ENCODE measurements at regions not wholly inside any gene's neighbourhood (a gene's known extent, or its start where the extent isn't known, plus 50 kb on each side); places are given as distances from the start of the nearest gene placed in this dataset.
A peak's percentile ranks its signal among the peaks of the same experiment; 100 is the strongest.
"Not testable (repeated sequence)": the region's sequence is repeated elsewhere in the genome, so short reads cannot be mapped to it uniquely, and the experiment has no call there.

DNA sequence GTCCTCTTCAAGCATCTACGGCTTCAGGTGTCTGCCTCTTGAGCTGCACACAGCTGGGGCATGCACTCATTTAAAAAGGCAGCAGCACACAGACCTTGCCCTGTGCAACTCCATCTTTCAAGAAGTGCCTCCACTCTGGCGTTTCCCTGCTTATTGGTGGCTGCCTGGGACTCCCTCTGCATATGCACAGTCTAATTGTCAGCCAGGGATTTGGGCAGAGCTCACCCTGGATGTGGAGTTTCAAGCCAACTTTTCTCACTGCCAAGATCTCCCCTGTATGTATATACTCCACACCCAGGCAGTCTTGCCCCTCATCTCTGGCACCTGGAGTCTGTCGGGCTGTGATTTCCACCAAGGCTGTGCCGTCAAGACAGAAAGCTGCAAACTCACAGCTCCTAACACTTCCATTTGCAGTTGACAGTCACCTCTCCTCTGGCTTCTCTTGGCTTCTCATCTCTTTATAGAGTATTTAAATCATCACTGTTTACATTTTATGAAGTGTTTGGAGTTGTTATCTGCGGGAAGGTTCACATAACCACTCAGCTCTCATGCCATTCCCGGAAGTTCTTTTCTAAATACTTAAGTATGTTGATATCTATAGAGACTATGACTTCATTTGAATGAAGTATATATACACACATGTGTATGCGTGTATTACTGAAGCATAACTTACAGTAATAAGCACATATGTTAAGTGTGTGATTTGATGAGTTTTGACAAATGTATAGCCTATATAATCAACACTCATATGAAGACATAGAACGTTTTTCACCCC lies 128.2 kb downstream of the NPIPB11 start:
- H3K4me2 ChIP-seq (ENCODE audit: low read length); H3K4me1 ChIP-seq (ENCODE audit: control insufficient read depth, insufficient read depth, low read length); H3K9ac ChIP-seq (ENCODE audit: low read depth, low read length); H3K9me3 ChIP-seq (replicated peaks; ENCODE audit: low read length); H3K4me3 ChIP-seq (ENCODE audit: low read length); H3K36me3 ChIP-seq (ENCODE audit: insufficient read depth, low read length): not testable (repeated sequence)
- H3K27me3 ChIP-seq (ENCODE audit: control insufficient read depth, insufficient read depth, low read length): peaks cover 18% of the 10 kb centered on the region

GRCh38 chr16:29276446-29276845 lies 130.1 kb downstream of the NPIPB11 start:
- H3K27me3 ChIP-seq (ENCODE audit: control insufficient read depth, insufficient read depth, low read length); H3K4me3 ChIP-seq (ENCODE audit: low read length); H3K4me2 ChIP-seq (ENCODE audit: low read length); H3K36me3 ChIP-seq (ENCODE audit: insufficient read depth, low read length); H3K9me3 ChIP-seq (replicated peaks; ENCODE audit: low read length); H3K9ac ChIP-seq (ENCODE audit: low read depth, low read length): not testable (repeated sequence)
- peaks cover 13% of the 10 kb centered on the region for H3K4me1 ChIP-seq (ENCODE audit: control insufficient read depth, insufficient read depth, low read length)

DNA sequence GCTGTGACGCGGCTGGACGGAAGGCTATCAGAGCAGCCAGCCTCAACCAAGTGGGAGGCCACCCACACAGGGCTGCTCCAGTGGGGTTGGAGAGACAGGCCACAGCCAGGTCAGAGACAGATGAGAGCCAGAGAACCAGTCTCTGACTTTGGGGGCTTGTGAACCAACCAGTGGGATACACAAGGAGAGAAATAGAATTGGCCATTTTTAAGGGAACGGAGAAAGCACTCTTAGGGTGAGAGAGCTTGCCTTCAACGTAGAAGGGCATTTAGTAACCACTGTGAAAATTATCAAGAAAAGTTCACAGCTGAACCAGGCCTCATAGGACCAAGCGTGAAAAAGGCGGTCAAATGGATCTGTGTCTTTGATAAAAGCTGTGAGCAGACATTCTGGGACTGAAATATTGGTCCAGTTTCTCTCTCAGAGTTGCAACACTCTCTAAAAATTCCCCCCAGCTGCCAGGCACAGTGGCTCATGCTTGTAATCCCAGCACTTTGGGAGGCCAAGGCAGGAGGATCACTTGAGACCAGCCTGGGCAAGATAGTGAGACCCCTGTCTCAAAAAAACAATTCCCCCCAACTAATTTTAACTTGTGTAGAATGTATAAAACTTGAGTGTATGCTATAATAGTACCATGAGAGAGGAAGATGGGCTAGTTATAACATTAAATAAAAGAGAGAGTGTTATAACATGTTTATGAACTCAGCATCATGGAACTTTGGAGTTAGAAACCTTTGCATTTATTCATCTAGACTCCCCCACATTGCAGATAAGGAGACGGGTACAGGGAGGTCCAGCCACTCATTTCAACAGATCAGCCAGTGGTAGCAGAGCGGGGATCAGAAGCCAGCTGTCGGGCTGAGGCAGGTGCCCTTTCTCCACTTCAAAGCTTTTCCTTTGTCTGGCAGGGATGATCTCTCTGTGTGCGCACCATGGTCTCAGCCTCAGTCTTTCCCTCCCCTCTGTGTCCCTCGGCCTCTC lies 132.2 kb downstream of the NPIPB11 start:
- not testable (repeated sequence) for H3K4me3 ChIP-seq (ENCODE audit: low read length)

DNA sequence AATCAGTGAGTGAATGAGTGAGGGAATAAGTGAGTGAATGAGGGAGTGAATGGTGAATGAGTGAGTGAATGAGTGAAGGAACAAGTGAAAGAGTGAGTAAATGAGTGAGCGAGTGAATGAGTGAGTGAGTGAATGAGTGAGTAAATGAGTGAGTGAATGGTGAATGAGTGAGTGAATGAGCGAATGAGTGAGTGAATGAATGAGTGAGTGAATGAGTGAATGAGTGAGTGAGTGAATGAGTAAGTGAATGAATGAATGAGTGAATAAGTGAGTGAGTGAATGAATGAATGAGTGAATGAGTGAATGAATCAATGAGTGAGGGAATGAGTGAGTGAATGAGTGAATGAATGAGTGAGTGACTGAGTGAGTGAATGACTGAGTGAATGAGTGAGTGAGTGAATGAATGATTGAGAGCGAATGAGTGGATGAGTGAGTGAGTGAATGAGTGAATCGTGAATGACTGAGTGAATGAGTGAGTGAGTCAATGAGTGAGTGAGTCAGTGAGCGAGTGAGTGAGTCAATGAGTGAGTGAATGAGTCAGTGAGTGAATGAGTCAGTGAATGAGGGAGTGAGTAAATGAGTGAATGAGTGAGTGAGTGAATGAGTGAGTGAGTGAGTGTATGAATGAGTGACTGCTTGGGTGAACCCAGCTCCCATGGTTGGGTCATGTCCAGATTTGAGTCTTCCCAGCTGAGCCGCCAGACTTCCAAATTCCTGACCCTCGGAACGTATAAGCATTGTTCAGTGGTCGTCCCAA lies 133.0 kb downstream of the NPIPB11 start:
- H3K4me3 ChIP-seq (ENCODE audit: low read length); H3K27me3 ChIP-seq (ENCODE audit: control insufficient read depth, insufficient read depth, low read length); H3K36me3 ChIP-seq (ENCODE audit: insufficient read depth, low read length); H3K9me3 ChIP-seq (replicated peaks; ENCODE audit: low read length); H3K9ac ChIP-seq (ENCODE audit: low read depth, low read length); H3K4me2 ChIP-seq (ENCODE audit: low read length): not testable (repeated sequence)
- H3K4me1 ChIP-seq (ENCODE audit: control insufficient read depth, insufficient read depth, low read length): peaks cover 28% of the 10 kb centered on the region

More for the DNA sequence above, 132.2 kb downstream of the NPIPB11 start:
- not testable (repeated sequence) for H3K4me2 ChIP-seq (ENCODE audit: low read length); H3K9me3 ChIP-seq (replicated peaks; ENCODE audit: low read length); H3K36me3 ChIP-seq (ENCODE audit: insufficient read depth, low read length); H3K27me3 ChIP-seq (ENCODE audit: control insufficient read depth, insufficient read depth, low read length); H3K9ac ChIP-seq (ENCODE audit: low read depth, low read length)
- peaks cover 22% of the 10 kb centered on the region for H3K4me1 ChIP-seq (ENCODE audit: control insufficient read depth, insufficient read depth, low read length)

DNA sequence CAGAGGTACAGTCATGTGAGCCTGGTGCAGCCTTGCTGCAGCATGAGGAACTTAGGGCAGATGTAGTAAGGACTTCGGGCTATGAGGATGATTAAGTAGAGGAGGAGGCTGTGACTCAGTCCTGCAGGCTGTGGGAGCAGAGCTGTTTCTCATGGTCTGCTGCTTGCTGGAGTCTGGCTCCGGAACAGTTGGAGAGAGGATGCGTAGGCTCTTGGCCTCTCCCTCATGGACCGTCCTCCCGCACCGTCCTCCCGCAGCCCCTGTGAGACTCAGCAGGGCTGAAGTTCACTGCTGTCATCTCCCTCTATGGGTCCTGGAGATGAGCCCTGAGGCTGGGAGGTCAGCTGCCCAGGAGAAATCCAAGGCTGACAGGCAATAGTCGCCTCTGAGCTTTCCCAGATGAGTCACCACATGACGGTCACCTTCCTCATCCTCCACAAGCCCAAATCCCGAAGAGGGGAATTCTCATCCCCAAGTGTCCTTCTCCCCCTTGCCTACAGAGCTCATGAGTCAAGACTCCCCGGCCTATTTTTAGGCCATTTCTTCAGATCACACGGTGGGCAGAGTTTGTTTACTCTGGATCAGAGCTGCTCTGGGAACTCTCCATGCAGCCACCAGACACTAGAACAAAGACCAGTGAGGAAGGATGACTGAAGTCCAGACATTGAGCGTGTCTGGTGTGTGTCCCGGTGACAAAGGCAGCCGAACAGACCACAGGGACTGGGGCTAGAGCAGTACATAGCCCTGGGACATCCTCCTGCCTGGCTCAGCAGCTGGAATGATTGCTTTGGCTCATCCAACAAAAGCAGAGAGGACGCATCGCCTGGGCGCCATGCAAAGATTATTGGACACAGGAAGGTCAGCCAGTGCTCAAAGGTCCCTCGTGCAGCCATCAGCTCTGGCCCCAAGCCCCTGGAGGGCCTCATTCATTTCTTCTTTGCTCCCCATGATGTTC lies 134.5 kb downstream of the NPIPB11 start:
- peak overlapping the region; percentile 74 for H3K4me2 ChIP-seq (ENCODE audit: low read length)
- not testable (repeated sequence) for H3K36me3 ChIP-seq (ENCODE audit: insufficient read depth, low read length); H3K9me3 ChIP-seq (replicated peaks; ENCODE audit: low read length); H3K27me3 ChIP-seq (ENCODE audit: control insufficient read depth, insufficient read depth, low read length)
- H3K4me3 ChIP-seq (ENCODE audit: low read length): peak overlapping the region; percentile 33
- H3K4me1 ChIP-seq (ENCODE audit: control insufficient read depth, insufficient read depth, low read length): peaks cover 40% of the 10 kb centered on the region
- H3K9ac ChIP-seq (ENCODE audit: low read depth, low read length): peak overlapping the region; percentile 51

DNA sequence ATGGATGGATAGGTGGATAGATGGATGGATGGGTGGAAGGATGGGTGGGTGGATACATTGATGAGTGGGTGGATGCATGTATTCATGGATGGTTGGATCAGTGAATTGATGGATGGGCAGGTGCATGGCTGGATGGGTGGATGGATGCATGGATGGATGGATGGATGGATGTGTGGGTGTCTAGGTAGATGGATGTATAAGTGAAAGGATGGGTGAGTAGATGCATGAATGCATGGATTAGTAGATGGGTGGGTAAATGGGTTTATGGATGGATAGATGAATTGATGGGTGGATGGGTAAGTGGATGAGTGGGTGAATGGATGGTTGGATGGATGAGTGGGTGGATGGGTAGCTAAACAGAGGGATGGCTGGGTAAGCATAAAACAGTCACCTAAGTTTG lies 135.6 kb downstream of the NPIPB11 start:
- H3K27me3 ChIP-seq (ENCODE audit: control insufficient read depth, insufficient read depth, low read length); H3K4me3 ChIP-seq (ENCODE audit: low read length); H3K36me3 ChIP-seq (ENCODE audit: insufficient read depth, low read length); H3K4me2 ChIP-seq (ENCODE audit: low read length); H3K9me3 ChIP-seq (replicated peaks; ENCODE audit: low read length): not testable (repeated sequence)
- Histone ChIP-seq H3K9ac (ENCODE audit: low read depth, low read length) (peak overlapping the region; percentile 16), H3K4me1 (ENCODE audit: control insufficient read depth, insufficient read depth, low read length) (peaks cover 44% of the 10 kb centered on the region)

- peaks cover 45% of the 10 kb centered on the region for H3K4me1 ChIP-seq (ENCODE audit: control insufficient read depth, insufficient read depth, low read length)
- H3K4me3 ChIP-seq (ENCODE audit: low read length): not testable (repeated sequence)
These were observed 136.5 kb downstream of the NPIPB11 start for GRCh38 chr16:29270033-29270432.

GRCh38 chr16:29269192-29269811 lies 137.2 kb downstream of the NPIPB11 start:
- not testable (repeated sequence) for H3K36me3 ChIP-seq (ENCODE audit: insufficient read depth, low read length); H3K9me3 ChIP-seq (replicated peaks; ENCODE audit: low read length); H3K27me3 ChIP-seq (ENCODE audit: control insufficient read depth, insufficient read depth, low read length)
- H3K9ac ChIP-seq (ENCODE audit: low read depth, low read length): peak overlapping the region; percentile 56
- peak overlapping the region; percentile 18 for H3K4me3 ChIP-seq (ENCODE audit: low read length)
- peaks cover 52% of the 10 kb centered on the region for H3K4me1 ChIP-seq (ENCODE audit: control insufficient read depth, insufficient read depth, low read length)
- H3K4me2 ChIP-seq (ENCODE audit: low read length): peak overlapping the region; percentile 5

More at GRCh38 chr16:29270033-29270432, 136.5 kb downstream of the NPIPB11 start:
- not testable (repeated sequence) for H3K9me3 ChIP-seq (replicated peaks; ENCODE audit: low read length); H3K4me2 ChIP-seq (ENCODE audit: low read length); H3K9ac ChIP-seq (ENCODE audit: low read depth, low read length); H3K27me3 ChIP-seq (ENCODE audit: control insufficient read depth, insufficient read depth, low read length); H3K36me3 ChIP-seq (ENCODE audit: insufficient read depth, low read length)

DNA sequence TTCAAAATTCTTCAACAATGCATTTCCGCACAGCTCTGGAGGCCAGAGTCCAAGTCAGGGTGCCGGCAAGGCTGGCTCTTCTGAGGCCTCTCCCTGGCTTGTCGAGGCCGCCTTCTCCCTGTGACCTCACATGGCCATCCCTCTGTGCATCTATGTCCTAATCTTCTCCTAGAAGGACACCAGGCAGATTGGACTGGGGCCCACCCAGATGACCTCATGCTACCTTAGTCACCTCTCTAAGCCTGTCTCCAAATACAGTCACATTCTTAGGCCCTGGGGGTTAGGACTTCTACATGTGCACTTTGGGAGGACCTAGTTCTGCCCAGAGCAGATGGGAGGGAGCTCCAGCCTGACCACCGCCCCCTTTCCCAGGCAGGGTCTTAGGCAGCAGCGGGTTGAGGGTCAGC lies 137.7 kb downstream of the NPIPB11 start:
- H3K4me2 ChIP-seq (ENCODE audit: low read length); H3K4me3 ChIP-seq (ENCODE audit: low read length); H3K27me3 ChIP-seq (ENCODE audit: control insufficient read depth, insufficient read depth, low read length); H3K9me3 ChIP-seq (replicated peaks; ENCODE audit: low read length); H3K36me3 ChIP-seq (ENCODE audit: insufficient read depth, low read length): not testable (repeated sequence)
- peak overlapping the region; percentile 56 for H3K9ac ChIP-seq (ENCODE audit: low read depth, low read length)
- H3K4me1 ChIP-seq (ENCODE audit: control insufficient read depth, insufficient read depth, low read length): peaks cover 57% of the 10 kb centered on the region

DNA sequence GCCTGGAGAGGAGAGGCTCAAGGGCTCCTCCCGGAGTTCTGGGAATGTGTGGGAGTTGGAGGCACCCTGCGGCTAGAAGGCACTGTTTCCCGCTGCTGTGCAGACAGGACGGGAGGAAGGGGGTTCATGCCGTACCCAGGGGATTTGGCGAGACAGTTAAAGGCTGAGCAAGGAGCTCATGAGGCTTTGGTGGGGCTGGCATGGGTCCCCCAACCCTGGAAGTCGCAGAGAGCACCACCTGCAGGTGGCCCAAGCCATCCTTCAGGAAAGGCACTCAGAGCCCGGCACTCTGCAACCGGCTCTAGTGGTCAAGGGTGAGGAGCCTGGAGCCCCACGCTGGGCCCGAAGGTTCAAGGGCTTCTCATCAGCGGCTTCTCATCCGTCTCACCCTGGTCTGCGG lies 138.2 kb downstream of the NPIPB11 start:
- Histone ChIP-seq H3K4me1 (ENCODE audit: control insufficient read depth, insufficient read depth, low read length) (peaks cover 59% of the 10 kb centered on the region), H3K9ac (ENCODE audit: low read depth, low read length) (peak overlapping the region; percentile 56)

More for the DNA sequence above, 138.2 kb downstream of the NPIPB11 start:
- H3K27me3 ChIP-seq (ENCODE audit: control insufficient read depth, insufficient read depth, low read length); H3K9me3 ChIP-seq (replicated peaks; ENCODE audit: low read length); H3K4me2 ChIP-seq (ENCODE audit: low read length); H3K4me3 ChIP-seq (ENCODE audit: low read length); H3K36me3 ChIP-seq (ENCODE audit: insufficient read depth, low read length): not testable (repeated sequence)
